IMR-90 (cell line): ENCODE measurements at regions not wholly inside any gene's neighbourhood (a gene's known extent, or its start where the extent isn't known, plus 50 kb on each side); places are given as distances from the start of the nearest gene placed in this dataset.
"Not testable (repeated sequence)": the region's sequence is repeated elsewhere in the genome, so short reads cannot be mapped to it uniquely, and the experiment has no call there.

Source experiments
- ATAC-seq: fragments of 200-7000 bp; cut with Tn5 transposase; 2 replicates; pipeline ENCODE4 v1.9.1; 2020; ENCODE audit warnings: low read depth, mild to moderate bottlenecking, moderate library complexity
- BruUV-seq: library from RNA; stranded (reverse); fragments of 400-500 nt; replicated peaks from 2 replicates; lab custom pipeline; 2021; lab: Mats Ljungman, UMichigan
- CTCF ChIA-PET: fragments of 300-600 bp; formaldehyde crosslinking; extraction: SDS; loops from one replicate; lab custom pipeline; 2021; ENCODE audit warnings: antibody characterized with exemption; lab: Yijun Ruan, JAX
- POLR2A ChIA-PET: fragments of 300-600 bp; sonication (Branson Sonifier 250); formaldehyde crosslinking; loops from one replicate; lab custom pipeline; 2022; ENCODE audit warnings: antibody characterized with exemption; ENCODE audit not compliant: unreplicated experiment; lab: Charles Lee
- DNase-seq: peaks from one replicate; pipeline ENCODE4 v3.0.0; 2013
- H2AFZ ChIP-seq: replicated peaks from 2 replicates; pipeline ENCODE3; 2013; ENCODE audit warnings: low read length, mild to moderate bottlenecking; ENCODE audit not compliant: poor library complexity
- H2AK5ac ChIP-seq: 2 replicates; pipeline ENCODE4 v1.6.1; 2013; ENCODE audit warnings: low read depth, low read length, inconsistent platforms
- H2AK9ac ChIP-seq: replicated peaks from 2 replicates; pipeline ENCODE3; 2013; ENCODE audit warnings: mild to moderate bottlenecking, low read depth, low read length, moderate library complexity; ENCODE audit not compliant: poor library complexity
- H2BK120ac ChIP-seq: 2 replicates; pipeline ENCODE4 v1.6.1; 2013; ENCODE audit warnings: low read depth, low read length, inconsistent platforms
- H2BK15ac ChIP-seq: 3 replicates; pipeline ENCODE4 v1.6.1; 2013; ENCODE audit warnings: low read depth, low read length, inconsistent platforms
- H2BK20ac ChIP-seq: 2 replicates; pipeline ENCODE4 v1.6.1; 2013; ENCODE audit warnings: low read depth, mild to moderate bottlenecking, inconsistent platforms, low read length, moderate library complexity
- H2BK5ac ChIP-seq: 2 replicates; pipeline ENCODE4 v1.6.1; 2013; ENCODE audit warnings: mild to moderate bottlenecking, low read depth, low read length, inconsistent platforms; ENCODE audit not compliant: poor library complexity, severe bottlenecking
- H3K14ac ChIP-seq: replicated peaks from 2 replicates; pipeline ENCODE4 v1.6.1; 2013; ENCODE audit warnings: low read depth, low read length, inconsistent platforms
- H3K18ac ChIP-seq: 2 replicates; pipeline ENCODE4 v1.6.1; 2013; ENCODE audit warnings: low read depth, low read length, control low read depth
- H3K23ac ChIP-seq: 2 replicates; pipeline ENCODE4 v1.6.1; 2013; ENCODE audit warnings: low read depth, low read length, inconsistent platforms
- H3K27ac ChIP-seq: 2 replicates; pipeline ENCODE4 v1.5.1; 2013; ENCODE audit warnings: mild to moderate bottlenecking, control low read depth, low read length; ENCODE audit not compliant: insufficient read depth
- H3K27me3 ChIP-seq: 2 replicates; pipeline ENCODE4 v1.6.1; 2013; ENCODE audit warnings: low read length; ENCODE audit not compliant: control insufficient read depth, insufficient read depth
- H3K36me3 ChIP-seq: 2 replicates; pipeline ENCODE4 v1.6.1; 2013; ENCODE audit warnings: low read length, mixed read lengths; ENCODE audit not compliant: control insufficient read depth, insufficient read depth
- H3K4ac ChIP-seq: 2 replicates; pipeline ENCODE4 v1.6.1; 2013; ENCODE audit warnings: low read depth, low read length, inconsistent platforms
- H3K4me1 ChIP-seq: 2 replicates; pipeline ENCODE4 v1.6.1; 2013; ENCODE audit warnings: low read length, mixed read lengths; ENCODE audit not compliant: control insufficient read depth, insufficient read depth
- H3K4me2 ChIP-seq: 2 replicates; pipeline ENCODE4 v1.6.1; 2013; ENCODE audit warnings: low read depth, mild to moderate bottlenecking, control low read depth, low read length, moderate library complexity
- H3K4me3 ChIP-seq: 2 replicates; pipeline ENCODE4 v1.5.1; 2013; ENCODE audit warnings: low read depth, mild to moderate bottlenecking, control low read depth, low read length, moderate library complexity; ENCODE audit not compliant: insufficient read depth
- H3K56ac ChIP-seq: 2 replicates; pipeline ENCODE4 v1.6.1; 2013; ENCODE audit warnings: low read length, inconsistent platforms; ENCODE audit not compliant: insufficient read depth; ENCODE audit errors: extremely low read depth
- H3K79me1 ChIP-seq, 2 experiments: 2 replicates each; pipeline ENCODE4 v1.6.1; 2013; ENCODE audit warnings: low read length in 2 of 2, inconsistent platforms in 1 of 2, low read depth in 1 of 2
- H3K9ac ChIP-seq: 2 replicates; pipeline ENCODE4 v1.6.1; 2013; ENCODE audit warnings: low read depth, low read length, control low read depth
- H3K9me1 ChIP-seq: 2 replicates; pipeline ENCODE4 v1.6.1; 2013; ENCODE audit warnings: low read length, inconsistent platforms; ENCODE audit not compliant: insufficient read depth
- H3K9me3 ChIP-seq: 2 replicates; pipeline ENCODE4 v1.6.1; 2013; ENCODE audit warnings: low read length; ENCODE audit not compliant: control insufficient read depth, insufficient read depth
- H4K20me1 ChIP-seq: 2 replicates; pipeline ENCODE4 v1.6.1; 2013; ENCODE audit warnings: low read length, inconsistent platforms; ENCODE audit not compliant: insufficient read depth
- H4K5ac ChIP-seq: 2 replicates; pipeline ENCODE4 v1.6.1; 2013; ENCODE audit warnings: mild to moderate bottlenecking, low read depth, low read length, control low read depth
- H4K8ac ChIP-seq, 2 experiments: 2 replicates each; pipeline ENCODE4 v1.6.1; 2013; ENCODE audit warnings: low read depth in 2 of 2, low read length in 2 of 2, control low read depth in 1 of 2, inconsistent platforms in 1 of 2
- H4K91ac ChIP-seq: 2 replicates; pipeline ENCODE4 v1.6.1; 2013; ENCODE audit warnings: low read depth, low read length, inconsistent platforms; ENCODE audit not compliant: insufficient read depth
- CHD1 ChIP-seq: IDR thresholded peaks from 2 replicates; pipeline ENCODE4 v1.6.1; 2012; ENCODE audit warnings: low read depth, low read length, improper control_type of control experiment
- CTCF ChIP-seq: conservative IDR thresholded peaks from 2 replicates; pipeline ENCODE4 v1.5.1; 2012; ENCODE audit warnings: mild to moderate bottlenecking, low read depth, low read length, improper control_type of control experiment
- MAFK ChIP-seq: IDR thresholded peaks from 2 replicates; pipeline ENCODE4 v1.6.1; 2012; ENCODE audit warnings: low read depth, low read length, improper control_type of control experiment
- RFX5 ChIP-seq: IDR thresholded peaks from 2 replicates; pipeline ENCODE4 v1.8.0; 2012; ENCODE audit warnings: low read depth, mild to moderate bottlenecking, low read length, moderate library complexity
- SMC3 ChIP-seq: fragments of 150-350 bp; IDR thresholded peaks from 2 replicates; pipeline ENCODE4 v1.6.1; 2016; ENCODE audit warnings: low read depth, mild to moderate bottlenecking, antibody characterized with exemption, low read length, moderate library complexity
- WGBS, 2 experiments: methylation state at CpG; one replicate each; pipeline versions ENCODE4 v1.1.5 to v1.1.7; 2013; ENCODE audit warnings: missing lambda C conversion rate in 2 of 2; ENCODE audit not compliant: insufficient read length in 1 of 2; ENCODE audit errors: extremely low coverage in 2 of 2; 5-methylcytosine and 5-hydroxymethylcytosine counted together
- dilution Hi-C: fragments of 300-500 bp; cut with HindIII; formaldehyde crosslinking; loops from one replicate; pipeline ENCODE4 v1.14.3; 2018; ENCODE audit warnings: low sequenced_read_pairs; ENCODE audit not compliant: unreplicated experiment
- in situ Hi-C: fragments of 300-500 bp; cut with MboI; formaldehyde crosslinking; loops from 3 replicates; pipeline ENCODE4 v1.14.3; 2019; ENCODE audit warnings: low sequenced_read_pairs, inconsistent platforms, mixed read lengths
- intact Hi-C: fragments of 100-400 bp; cut with micrococcal nuclease; formaldehyde crosslinking; loops from 2 replicates; pipeline ENCODE4 v1.10.0; 2022

GRCh38 chr5:1636981-1637638 is 113.3 kb upstream of the LPCAT1 start (continued):
- TF ChIP-seq CTCF, result no peak
- TF ChIP-seq RFX5, result no peak
- TF ChIP-seq CHD1, result no peak
- TF ChIP-seq MAFK, result no peak
- TF ChIP-seq SMC3, result no peak

GRCh38 chr5:1636208-1636770 is 112.5 kb upstream of the LPCAT1 start:
- dilution Hi-C loops, H3K9me1 ChIP-seq, H4K5ac ChIP-seq, H2BK15ac ChIP-seq, H3K4me1 ChIP-seq, H3K27ac ChIP-seq, H3K4me2 ChIP-seq, H3K79me1 ChIP-seq, H2AFZ ChIP-seq, H3K18ac ChIP-seq, intact Hi-C loops, H3K14ac ChIP-seq, H2BK20ac ChIP-seq, ATAC-seq, H4K91ac ChIP-seq, H3K56ac ChIP-seq, H2AK9ac ChIP-seq, BruUV-seq, H3K23ac ChIP-seq, H4K8ac ChIP-seq, H2BK5ac ChIP-seq, H3K9me3 ChIP-seq, DNase-seq, H3K9ac ChIP-seq, CTCF ChIA-PET, H4K20me1 ChIP-seq, H3K4me3 ChIP-seq, H3K36me3 ChIP-seq, H3K4ac ChIP-seq, H2AK5ac ChIP-seq, POLR2A ChIA-PET, H2BK120ac ChIP-seq: not testable (repeated sequence)
- in situ Hi-C loops, result loop anchor here (25.0 kb wide), 1 partner anchor 274 kb away; no protein-coding TSS in a partner anchor
- WGBS, 2 experiments, result 85% methylated on average over 7 of the region's 21 CpGs; no CpG with 5 or more reads in 1 of the 2 experiments
- peaks cover 35% of the 10 kb centered on the region for H3K27me3 ChIP-seq
